ENCODE measurements at regions not wholly inside any gene's neighbourhood (a gene's known extent, or its start where the extent isn't known, plus 50 kb on each side); places are given as distances from the start of the nearest gene placed in this dataset.
"Not testable (repeated sequence)": the region's sequence is repeated elsewhere in the genome, so short reads cannot be mapped to it uniquely, and the experiment has no call there.

GRCh38 chr14:41051801-41052200 is 554.9 kb upstream of the LRFN5 start:
- no peak for DNase-seq

GRCh38 chr14:41047763-41048162 is 558.9 kb upstream of the LRFN5 start:
- no peak for DNase-seq

- no peak for DNase-seq
These were observed 569.3 kb upstream of the LRFN5 start for GRCh38 chr14:41037388-41037787.

GRCh38 chr14:41034969-41035368 is 571.7 kb upstream of the LRFN5 start:
- DNase-seq = no peak

- DNase-seq = no peak
These were observed 583.7 kb upstream of the LRFN5 start for GRCh38 chr14:41022932-41023331.

- no peak for DNase-seq
These were observed 590.5 kb upstream of the LRFN5 start for GRCh38 chr14:41016213-41016612.

GRCh38 chr14:41000350-41000749 is 606.3 kb upstream of the LRFN5 start:
- no peak for DNase-seq

- DNase-seq = no peak
These were observed 617.4 kb upstream of the LRFN5 start for GRCh38 chr14:40989260-40989659.

GRCh38 chr14:40987481-40987880 is 619.2 kb upstream of the LRFN5 start:
- no peak for DNase-seq

- no peak for DNase-seq
These were observed 620.0 kb upstream of the LRFN5 start for GRCh38 chr14:40986655-40987054.

- no peak for DNase-seq
These were observed 621.1 kb upstream of the LRFN5 start for GRCh38 chr14:40985584-40985983.

GRCh38 chr14:40983604-40984003 is 623.1 kb upstream of the LRFN5 start:
- DNase-seq = no peak

- no peak for DNase-seq
These were observed 625.4 kb upstream of the LRFN5 start for GRCh38 chr14:40981247-40981646.

- not testable (repeated sequence) for DNase-seq
These were observed 646.4 kb upstream of the LRFN5 start for GRCh38 chr14:40960257-40960656.

GRCh38 chr14:40955131-40955505 is 651.6 kb upstream of the LRFN5 start:
- DNase-seq = no peak

- DNase-seq = not testable (repeated sequence)
These were observed 652.1 kb upstream of the LRFN5 start for GRCh38 chr14:40954448-40955130.

- DNase-seq = no peak
These were observed 662.2 kb upstream of the LRFN5 start for GRCh38 chr14:40944521-40944920.

GRCh38 chr14:40936861-40937260 is 669.8 kb upstream of the LRFN5 start:
- no peak for DNase-seq

- DNase-seq = no peak
These were observed 686.3 kb upstream of the LRFN5 start for GRCh38 chr14:40920380-40920779.

- DNase-seq = no peak
These were observed 695.5 kb upstream of the LRFN5 start for GRCh38 chr14:40911141-40911540.

GRCh38 chr14:40909906-40910305 is 696.8 kb upstream of the LRFN5 start:
- DNase-seq = no peak

GRCh38 chr14:40903709-40904108 is 703.0 kb upstream of the LRFN5 start:
- DNase-seq = no peak

GRCh38 chr14:40899435-40899834 is 707.2 kb upstream of the LRFN5 start:
- no peak for DNase-seq

- DNase-seq = no peak
These were observed 711.8 kb upstream of the LRFN5 start for GRCh38 chr14:40894846-40895245.

GRCh38 chr14:40889126-40889525 is 717.5 kb upstream of the LRFN5 start:
- DNase-seq = no peak

GRCh38 chr14:40887912-40888311 is 718.8 kb upstream of the LRFN5 start:
- no peak for DNase-seq

Measured in HCEC 1CT (cell line).